ENCODE measurements at regions not wholly inside any gene's neighbourhood (a gene's known extent, or its start where the extent isn't known, plus 50 kb on each side); places are given as distances from the start of the nearest gene placed in this dataset.

- TF ChIP-seq CTCF (IDR thresholded peaks at IDR 0.05) (no peak), POLR2A (IDR thresholded peaks at IDR 0.05) (no peak), POLR2AphosphoS5 (IDR thresholded peaks at IDR 0.05) (no peak), EP300 (IDR thresholded peaks at IDR 0.05) (no peak)
Measured at GRCh38 chr5:19241690-19242089, 746.3 kb downstream of the CDH18 start.
